ENCODE measurements at regions not wholly inside any gene's neighbourhood (a gene's known extent, or its start where the extent isn't known, plus 50 kb on each side); places are given as distances from the start of the nearest gene placed in this dataset.

GRCh38 chr3:24595796-24596195 is 101.1 kb upstream of the THRB start (continued):
- no peak for TF ChIP-seq YY1 (IDR thresholded peaks at IDR 0.05; ENCODE audit: low read depth, low read length)
- TF ChIP-seq CREB1 (IDR thresholded peaks at IDR 0.05) = no peak

Measured in H1 (cell line).